WTC11 (cell line): ENCODE measurements at regions not wholly inside any gene's neighbourhood (a gene's known extent, or its start where the extent isn't known, plus 50 kb on each side); places are given as distances from the start of the nearest gene placed in this dataset.

Experiments
- ATAC-seq: fragments of 200-7000 bp; cut with Tn5 transposase; 2 replicates; pipeline ENCODE4 v1.10.0; 2021; ENCODE audit warnings: mild to moderate bottlenecking, moderate library complexity
- CTCF ChIA-PET: fragments of 300-600 bp; sonication (Branson Sonifier 250); formaldehyde crosslinking; loops from one replicate; lab custom pipeline; 2021; ENCODE audit warnings: antibody characterized with exemption; lab: Charles Lee
- POLR2A ChIA-PET: fragments of 350-600 bp; sonication (Branson Sonifier 250); formaldehyde crosslinking; loops from one replicate; lab custom pipeline; 2021; ENCODE audit warnings: antibody characterized with exemption; lab: Charles Lee
- DNase-seq: peaks from one replicate; pipeline ENCODE4 v3.0.0; 2021; ENCODE audit warnings: low spot score
- H3K27ac Mint-ChIP-seq: 2 replicates; pipeline ENCODE4 v1.8.0; 2021; ENCODE audit warnings: mixed read lengths
- H3K27me3 Mint-ChIP-seq: 2 replicates; pipeline ENCODE4 v1.8.0; 2021; ENCODE audit warnings: low read depth, mild to moderate bottlenecking, moderate library complexity, mixed read lengths
- H3K36me3 Mint-ChIP-seq: 2 replicates; pipeline ENCODE4 v1.8.0; 2021; ENCODE audit warnings: mixed read lengths
- H3K4me1 Mint-ChIP-seq: 2 replicates; pipeline ENCODE4 v1.8.0; 2022; ENCODE audit warnings: mixed read lengths
- H3K4me3 Mint-ChIP-seq: 2 replicates; pipeline ENCODE4 v1.8.0; 2021; ENCODE audit warnings: mild to moderate bottlenecking, moderate library complexity, mixed read lengths
- H3K9me3 Mint-ChIP-seq: 2 replicates; pipeline ENCODE4 v1.8.0; 2021; ENCODE audit warnings: mixed read lengths
- ATF1 ChIP-seq: sonication (generic); formaldehyde crosslinking; IDR thresholded peaks from 2 replicates; pipeline ENCODE4 v1.8.1; 2023; ENCODE audit warnings: mild to moderate bottlenecking, moderate library complexity, missing genetic modification reagents
- CREB1 ChIP-seq: sonication (generic); formaldehyde crosslinking; IDR thresholded peaks from 2 replicates; pipeline ENCODE4 v1.8.0; 2023; ENCODE audit warnings: mild to moderate bottlenecking, missing genetic modification reagents
- ESRRA ChIP-seq: sonication (generic); formaldehyde crosslinking; IDR thresholded peaks from 2 replicates; pipeline ENCODE4 v1.8.1; 2022; ENCODE audit warnings: mild to moderate bottlenecking, missing genetic modification reagents, borderline replicate concordance
- MXD4 ChIP-seq: fragments of 250-450 bp; sonication (Bioruptor Pico); IDR thresholded peaks from 2 replicates; pipeline ENCODE4 v1.8.0; 2021; ENCODE audit warnings: mild to moderate bottlenecking, moderate library complexity, borderline replicate concordance
- OVOL2 ChIP-seq: fragments of 250-450 bp; sonication (Bioruptor Pico); IDR thresholded peaks from 2 replicates; pipeline ENCODE4 v1.9.0; 2021; ENCODE audit warnings: mild to moderate bottlenecking, borderline replicate concordance
- PRRX2 ChIP-seq: fragments of 250-450 bp; sonication (Bioruptor Pico); IDR thresholded peaks from 2 replicates; pipeline ENCODE4 v1.8.0; 2021; ENCODE audit warnings: mild to moderate bottlenecking
- TEAD1 ChIP-seq: sonication (generic); formaldehyde crosslinking; IDR thresholded peaks from 2 replicates; pipeline ENCODE4 v1.8.0; 2022; ENCODE audit warnings: mild to moderate bottlenecking, missing genetic modification reagents
- ZNF121 ChIP-seq: sonication (generic); formaldehyde crosslinking; IDR thresholded peaks from 2 replicates; pipeline ENCODE4 v1.8.0; 2023; ENCODE audit warnings: missing genetic modification reagents
- ZNF138 ChIP-seq: sonication (generic); formaldehyde crosslinking; conservative IDR thresholded peaks from 2 replicates; pipeline ENCODE4 v1.8.1; 2022; ENCODE audit warnings: mild to moderate bottlenecking, moderate library complexity, missing genetic modification reagents
- ZNF232 ChIP-seq: sonication (generic); formaldehyde crosslinking; IDR thresholded peaks from 2 replicates; pipeline ENCODE4 v1.8.0; 2022; ENCODE audit warnings: mild to moderate bottlenecking, missing genetic modification reagents
- ZNF263 ChIP-seq: sonication (generic); formaldehyde crosslinking; IDR thresholded peaks from 2 replicates; pipeline ENCODE4 v1.8.1; 2022; ENCODE audit warnings: low read depth, mild to moderate bottlenecking, moderate library complexity, missing genetic modification reagents
- ZNF671 ChIP-seq: fragments of 250-450 bp; sonication (Bioruptor Pico); IDR thresholded peaks from 2 replicates; pipeline ENCODE4 v1.8.0; 2021; ENCODE audit warnings: mild to moderate bottlenecking
- TF ChIP-seq, protein P1 (sequence below): fragments of 250-450 bp; sonication (Bioruptor Pico); IDR thresholded peaks from 2 replicates; pipeline ENCODE4 v1.9.0; 2021; ENCODE audit warnings: mild to moderate bottlenecking, borderline replicate concordance
- TF ChIP-seq, protein P2 (sequence below): sonication (generic); formaldehyde crosslinking; IDR thresholded peaks from 2 replicates; pipeline ENCODE4 v1.8.0; 2022; ENCODE audit warnings: missing genetic modification reagents
- TF ChIP-seq, protein P3 (sequence below): sonication (generic); formaldehyde crosslinking; conservative IDR thresholded peaks from 2 replicates; pipeline ENCODE4 v1.8.1; 2022; ENCODE audit warnings: mild to moderate bottlenecking, missing genetic modification reagents
- TF ChIP-seq, protein P4 (sequence below): fragments of 250-450 bp; sonication (Bioruptor Pico); conservative IDR thresholded peaks from 2 replicates; pipeline ENCODE4 v1.9.0; 2021; ENCODE audit warnings: mild to moderate bottlenecking
- TF ChIP-seq, protein P5 (sequence below): sonication (generic); formaldehyde crosslinking; IDR thresholded peaks from 2 replicates; pipeline ENCODE4 v1.8.1; 2023; ENCODE audit warnings: mild to moderate bottlenecking, missing genetic modification reagents, moderate library complexity
- TF ChIP-seq, protein P6 (sequence below): sonication (generic); formaldehyde crosslinking; IDR thresholded peaks from 2 replicates; pipeline ENCODE4 v1.8.1; 2023; ENCODE audit warnings: mild to moderate bottlenecking, missing genetic modification reagents, borderline replicate concordance

DNA sequence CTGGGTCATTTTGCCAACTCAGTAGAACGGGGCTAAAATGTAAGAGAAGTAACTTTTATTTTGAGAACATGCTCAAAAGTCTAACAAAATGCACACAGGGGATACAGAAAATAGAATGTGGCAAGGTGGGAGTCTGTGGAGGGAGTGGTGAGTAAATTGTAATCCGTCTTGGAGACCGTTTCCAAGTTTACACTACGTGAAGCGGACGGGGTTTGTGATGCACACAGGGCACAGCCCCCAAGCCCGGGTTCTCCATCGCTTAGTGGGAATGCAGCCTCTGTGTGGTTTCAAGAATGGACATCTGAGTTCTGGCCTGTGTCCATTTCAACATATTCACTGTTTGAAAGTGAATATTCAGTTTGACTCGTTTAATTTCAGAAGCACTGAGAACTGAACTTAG is 65.0 kb upstream of the TMEM18 start:
- H3K36me3 Mint-ChIP-seq: peaks cover 5% of the 10 kb centered on the region; the same call in 1 of the 2 replicates
- peak overlapping the region; percentile 35 for H3K27ac Mint-ChIP-seq
- peaks cover 15% of the 10 kb centered on the region for H3K9me3 Mint-ChIP-seq
- peak overlapping the region; percentile 80 for H3K4me3 Mint-ChIP-seq
- peaks cover 35% of the 10 kb centered on the region for H3K4me1 Mint-ChIP-seq
- no peaks in the 10 kb centered on the region; the same call in 1 of the 2 replicates for H3K27me3 Mint-ChIP-seq
- ATAC-seq: no peak
- ChIA-PET POLR2A (no interaction called here), CTCF (no interaction called here)
- no peak for DNase-seq
- TF ChIP-seq ZNF232 (CRISPR knock-in tag): no peak
- TF ChIP-seq, protein P1, sequence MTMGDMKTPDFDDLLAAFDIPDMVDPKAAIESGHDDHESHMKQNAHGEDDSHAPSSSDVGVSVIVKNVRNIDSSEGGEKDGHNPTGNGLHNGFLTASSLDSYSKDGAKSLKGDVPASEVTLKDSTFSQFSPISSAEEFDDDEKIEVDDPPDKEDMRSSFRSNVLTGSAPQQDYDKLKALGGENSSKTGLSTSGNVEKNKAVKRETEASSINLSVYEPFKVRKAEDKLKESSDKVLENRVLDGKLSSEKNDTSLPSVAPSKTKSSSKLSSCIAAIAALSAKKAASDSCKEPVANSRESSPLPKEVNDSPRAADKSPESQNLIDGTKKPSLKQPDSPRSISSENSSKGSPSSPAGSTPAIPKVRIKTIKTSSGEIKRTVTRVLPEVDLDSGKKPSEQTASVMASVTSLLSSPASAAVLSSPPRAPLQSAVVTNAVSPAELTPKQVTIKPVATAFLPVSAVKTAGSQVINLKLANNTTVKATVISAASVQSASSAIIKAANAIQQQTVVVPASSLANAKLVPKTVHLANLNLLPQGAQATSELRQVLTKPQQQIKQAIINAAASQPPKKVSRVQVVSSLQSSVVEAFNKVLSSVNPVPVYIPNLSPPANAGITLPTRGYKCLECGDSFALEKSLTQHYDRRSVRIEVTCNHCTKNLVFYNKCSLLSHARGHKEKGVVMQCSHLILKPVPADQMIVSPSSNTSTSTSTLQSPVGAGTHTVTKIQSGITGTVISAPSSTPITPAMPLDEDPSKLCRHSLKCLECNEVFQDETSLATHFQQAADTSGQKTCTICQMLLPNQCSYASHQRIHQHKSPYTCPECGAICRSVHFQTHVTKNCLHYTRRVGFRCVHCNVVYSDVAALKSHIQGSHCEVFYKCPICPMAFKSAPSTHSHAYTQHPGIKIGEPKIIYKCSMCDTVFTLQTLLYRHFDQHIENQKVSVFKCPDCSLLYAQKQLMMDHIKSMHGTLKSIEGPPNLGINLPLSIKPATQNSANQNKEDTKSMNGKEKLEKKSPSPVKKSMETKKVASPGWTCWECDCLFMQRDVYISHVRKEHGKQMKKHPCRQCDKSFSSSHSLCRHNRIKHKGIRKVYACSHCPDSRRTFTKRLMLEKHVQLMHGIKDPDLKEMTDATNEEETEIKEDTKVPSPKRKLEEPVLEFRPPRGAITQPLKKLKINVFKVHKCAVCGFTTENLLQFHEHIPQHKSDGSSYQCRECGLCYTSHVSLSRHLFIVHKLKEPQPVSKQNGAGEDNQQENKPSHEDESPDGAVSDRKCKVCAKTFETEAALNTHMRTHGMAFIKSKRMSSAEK (CRISPR knock-in tag): no peak
- TF ChIP-seq ZNF138 (CRISPR knock-in tag): no peak
- no peak for TF ChIP-seq ZNF671 (CRISPR knock-in tag)
- TF ChIP-seq, protein P2, sequence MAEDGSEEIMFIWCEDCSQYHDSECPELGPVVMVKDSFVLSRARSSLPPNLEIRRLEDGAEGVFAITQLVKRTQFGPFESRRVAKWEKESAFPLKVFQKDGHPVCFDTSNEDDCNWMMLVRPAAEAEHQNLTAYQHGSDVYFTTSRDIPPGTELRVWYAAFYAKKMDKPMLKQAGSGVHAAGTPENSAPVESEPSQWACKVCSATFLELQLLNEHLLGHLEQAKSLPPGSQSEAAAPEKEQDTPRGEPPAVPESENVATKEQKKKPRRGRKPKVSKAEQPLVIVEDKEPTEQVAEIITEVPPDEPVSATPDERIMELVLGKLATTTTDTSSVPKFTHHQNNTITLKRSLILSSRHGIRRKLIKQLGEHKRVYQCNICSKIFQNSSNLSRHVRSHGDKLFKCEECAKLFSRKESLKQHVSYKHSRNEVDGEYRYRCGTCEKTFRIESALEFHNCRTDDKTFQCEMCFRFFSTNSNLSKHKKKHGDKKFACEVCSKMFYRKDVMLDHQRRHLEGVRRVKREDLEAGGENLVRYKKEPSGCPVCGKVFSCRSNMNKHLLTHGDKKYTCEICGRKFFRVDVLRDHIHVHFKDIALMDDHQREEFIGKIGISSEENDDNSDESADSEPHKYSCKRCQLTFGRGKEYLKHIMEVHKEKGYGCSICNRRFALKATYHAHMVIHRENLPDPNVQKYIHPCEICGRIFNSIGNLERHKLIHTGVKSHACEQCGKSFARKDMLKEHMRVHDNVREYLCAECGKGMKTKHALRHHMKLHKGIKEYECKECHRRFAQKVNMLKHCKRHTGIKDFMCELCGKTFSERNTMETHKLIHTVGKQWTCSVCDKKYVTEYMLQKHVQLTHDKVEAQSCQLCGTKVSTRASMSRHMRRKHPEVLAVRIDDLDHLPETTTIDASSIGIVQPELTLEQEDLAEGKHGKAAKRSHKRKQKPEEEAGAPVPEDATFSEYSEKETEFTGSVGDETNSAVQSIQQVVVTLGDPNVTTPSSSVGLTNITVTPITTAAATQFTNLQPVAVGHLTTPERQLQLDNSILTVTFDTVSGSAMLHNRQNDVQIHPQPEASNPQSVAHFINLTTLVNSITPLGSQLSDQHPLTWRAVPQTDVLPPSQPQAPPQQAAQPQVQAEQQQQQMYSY (CRISPR knock-in tag): no peak
- TF ChIP-seq ATF1 (CRISPR knock-in tag): no peak
- TF ChIP-seq ESRRA (CRISPR knock-in tag): no peak
- TF ChIP-seq MXD4: no peak
- no peak for TF ChIP-seq CREB1 (CRISPR knock-in tag)
- TF ChIP-seq, protein P3, sequence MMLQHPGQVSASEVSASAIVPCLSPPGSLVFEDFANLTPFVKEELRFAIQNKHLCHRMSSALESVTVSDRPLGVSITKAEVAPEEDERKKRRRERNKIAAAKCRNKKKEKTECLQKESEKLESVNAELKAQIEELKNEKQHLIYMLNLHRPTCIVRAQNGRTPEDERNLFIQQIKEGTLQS (CRISPR knock-in tag): no peak
- no peak for TF ChIP-seq OVOL2 (CRISPR knock-in tag)
- no peak for TF ChIP-seq TEAD1
- TF ChIP-seq, protein P4, sequence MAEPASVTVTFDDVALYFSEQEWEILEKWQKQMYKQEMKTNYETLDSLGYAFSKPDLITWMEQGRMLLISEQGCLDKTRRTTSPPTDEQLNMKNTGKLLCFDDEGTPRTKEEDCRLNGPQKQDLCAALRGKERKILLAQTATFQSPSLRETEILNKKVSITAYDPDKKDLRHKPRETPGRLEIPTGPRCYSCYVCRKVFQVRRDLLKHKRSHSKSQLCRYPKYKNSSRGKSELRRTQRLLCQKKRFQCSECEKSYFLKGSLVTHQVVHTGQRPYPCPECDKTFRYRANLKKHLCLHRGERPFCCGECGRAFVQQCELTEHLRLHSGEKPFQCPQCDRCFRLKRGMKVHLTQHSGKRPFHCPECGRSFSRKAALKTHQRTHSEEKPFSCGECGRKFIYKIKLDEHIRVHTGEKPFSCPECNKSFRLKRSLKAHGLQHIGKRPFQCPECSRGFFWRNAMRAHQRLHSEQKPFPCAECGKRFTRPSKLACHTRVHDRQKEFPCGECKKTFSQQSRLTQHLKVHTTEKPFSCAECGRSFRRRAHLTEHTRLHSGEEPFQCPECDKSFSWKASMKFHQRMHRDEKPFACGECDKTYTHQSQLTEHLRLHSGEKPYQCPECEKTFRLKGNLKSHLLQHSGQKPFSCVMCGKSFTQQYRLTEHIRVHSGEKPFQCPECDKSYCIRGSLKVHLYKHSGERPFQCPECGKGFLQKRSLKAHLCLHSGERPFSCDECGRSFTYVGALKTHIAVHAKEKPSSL: no peak
- TF ChIP-seq ZNF121 (CRISPR knock-in tag): no peak
- no peak for TF ChIP-seq ZNF263 (CRISPR knock-in tag)

DNA sequence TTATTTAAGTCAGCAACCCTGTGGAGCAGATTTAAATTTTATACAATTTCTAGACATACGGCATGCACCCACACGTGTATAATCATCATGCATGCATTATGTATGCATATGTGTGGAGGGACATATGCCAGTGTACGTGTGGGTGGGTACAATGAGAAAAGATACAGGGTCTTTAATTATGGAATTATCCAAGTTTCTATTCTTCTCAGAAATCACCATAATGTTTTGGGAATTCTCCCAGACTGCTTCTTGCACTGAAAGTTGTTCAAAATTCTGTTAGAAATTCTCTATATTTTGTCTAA is 63.9 kb upstream of the TMEM18 start:
- Mint-ChIP-seq H3K9me3 (peaks cover 15% of the 10 kb centered on the region), H3K27ac (peak overlapping the region; percentile 94), H3K27me3 (no peaks in the 10 kb centered on the region; the same call in 1 of the 2 replicates), H3K4me3 (peak overlapping the region; percentile 80), H3K4me1 (peaks cover 35% of the 10 kb centered on the region), H3K36me3 (peaks cover 5% of the 10 kb centered on the region; the same call in 1 of the 2 replicates)
- CTCF ChIA-PET: interaction anchor here (1.1 to 1.9 kb wide), 5 partner anchors 10 to 211 kb away, joined by 3 to 24 read pairs (median 8); no protein-coding TSS in a partner anchor
- ATAC-seq (no peak), DNase-seq (no peak)
- POLR2A ChIA-PET: interaction anchor here (1.5 kb wide), 1 partner anchor 19 kb away, joined by 3 read pairs; no protein-coding TSS in a partner anchor
- TF ChIP-seq, protein P5, sequence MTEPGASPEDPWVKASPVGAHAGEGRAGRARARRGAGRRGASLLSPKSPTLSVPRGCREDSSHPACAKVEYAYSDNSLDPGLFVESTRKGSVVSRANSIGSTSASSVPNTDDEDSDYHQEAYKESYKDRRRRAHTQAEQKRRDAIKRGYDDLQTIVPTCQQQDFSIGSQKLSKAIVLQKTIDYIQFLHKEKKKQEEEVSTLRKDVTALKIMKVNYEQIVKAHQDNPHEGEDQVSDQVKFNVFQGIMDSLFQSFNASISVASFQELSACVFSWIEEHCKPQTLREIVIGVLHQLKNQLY (CRISPR knock-in tag): no peak
- TF ChIP-seq ZNF121 (CRISPR knock-in tag): no peak
- TF ChIP-seq PRRX2 (CRISPR knock-in tag): no peak
- TF ChIP-seq, protein P6, sequence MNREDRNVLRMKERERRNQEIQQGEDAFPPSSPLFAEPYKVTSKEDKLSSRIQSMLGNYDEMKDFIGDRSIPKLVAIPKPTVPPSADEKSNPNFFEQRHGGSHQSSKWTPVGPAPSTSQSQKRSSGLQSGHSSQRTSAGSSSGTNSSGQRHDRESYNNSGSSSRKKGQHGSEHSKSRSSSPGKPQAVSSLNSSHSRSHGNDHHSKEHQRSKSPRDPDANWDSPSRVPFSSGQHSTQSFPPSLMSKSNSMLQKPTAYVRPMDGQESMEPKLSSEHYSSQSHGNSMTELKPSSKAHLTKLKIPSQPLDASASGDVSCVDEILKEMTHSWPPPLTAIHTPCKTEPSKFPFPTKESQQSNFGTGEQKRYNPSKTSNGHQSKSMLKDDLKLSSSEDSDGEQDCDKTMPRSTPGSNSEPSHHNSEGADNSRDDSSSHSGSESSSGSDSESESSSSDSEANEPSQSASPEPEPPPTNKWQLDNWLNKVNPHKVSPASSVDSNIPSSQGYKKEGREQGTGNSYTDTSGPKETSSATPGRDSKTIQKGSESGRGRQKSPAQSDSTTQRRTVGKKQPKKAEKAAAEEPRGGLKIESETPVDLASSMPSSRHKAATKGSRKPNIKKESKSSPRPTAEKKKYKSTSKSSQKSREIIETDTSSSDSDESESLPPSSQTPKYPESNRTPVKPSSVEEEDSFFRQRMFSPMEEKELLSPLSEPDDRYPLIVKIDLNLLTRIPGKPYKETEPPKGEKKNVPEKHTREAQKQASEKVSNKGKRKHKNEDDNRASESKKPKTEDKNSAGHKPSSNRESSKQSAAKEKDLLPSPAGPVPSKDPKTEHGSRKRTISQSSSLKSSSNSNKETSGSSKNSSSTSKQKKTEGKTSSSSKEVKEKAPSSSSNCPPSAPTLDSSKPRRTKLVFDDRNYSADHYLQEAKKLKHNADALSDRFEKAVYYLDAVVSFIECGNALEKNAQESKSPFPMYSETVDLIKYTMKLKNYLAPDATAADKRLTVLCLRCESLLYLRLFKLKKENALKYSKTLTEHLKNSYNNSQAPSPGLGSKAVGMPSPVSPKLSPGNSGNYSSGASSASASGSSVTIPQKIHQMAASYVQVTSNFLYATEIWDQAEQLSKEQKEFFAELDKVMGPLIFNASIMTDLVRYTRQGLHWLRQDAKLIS (CRISPR knock-in tag): no peak
